Parathyroid adenoma (tissue), 2 donors: ENCODE measurements at regions not wholly inside any gene's neighbourhood (a gene's known extent, or its start where the extent isn't known, plus 50 kb on each side); places are given as distances from the start of the nearest gene placed in this dataset.

ENCODE experiments used
- H2AFZ ChIP-seq: fragments of 300-600 bp; sonication (generic); one replicate; pipeline ENCODE4 v1.7.0; 2017; ENCODE audit warnings: antibody characterized with exemption, mild to moderate bottlenecking
- H3K27ac ChIP-seq: fragments of 300-600 bp; sonication (generic); one replicate; pipeline ENCODE4 v1.7.0; 2017
- H3K27me3 ChIP-seq: fragments of 300-600 bp; sonication (generic); one replicate; pipeline ENCODE4 v1.7.0; 2017; ENCODE audit warnings: low read length; ENCODE audit not compliant: control insufficient read depth, insufficient read depth
- H3K36me3 ChIP-seq: fragments of 300-600 bp; sonication (generic); one replicate; pipeline ENCODE4 v1.7.0; 2017; ENCODE audit warnings: low read length; ENCODE audit not compliant: control insufficient read depth, insufficient read depth
- H3K4me1 ChIP-seq: fragments of 300-600 bp; sonication (generic); one replicate; pipeline ENCODE4 v1.7.0; 2017; ENCODE audit warnings: control low read depth
- H3K4me2 ChIP-seq: fragments of 300-600 bp; sonication (generic); one replicate; pipeline ENCODE4 v1.7.0; 2017; ENCODE audit warnings: low read length
- H3K4me3 ChIP-seq: fragments of 300-600 bp; sonication (generic); one replicate; pipeline ENCODE4 v1.7.0; 2017; ENCODE audit warnings: low read depth, low read length
- H3K79me2 ChIP-seq: fragments of 300-600 bp; sonication (generic); one replicate; pipeline ENCODE4 v1.7.0; 2017; ENCODE audit warnings: control low read depth
- H3K9ac ChIP-seq: fragments of 300-600 bp; sonication (generic); one replicate; pipeline ENCODE4 v1.7.0; 2017; ENCODE audit warnings: mild to moderate bottlenecking
- H3K9me3 ChIP-seq: fragments of 300-600 bp; sonication (generic); one replicate; pipeline ENCODE4 v1.7.0; 2017; ENCODE audit warnings: low read length; ENCODE audit not compliant: control insufficient read depth
- CTCF ChIP-seq: fragments of 300-600 bp; sonication (generic); IDR thresholded peaks from one replicate; pipeline ENCODE4 v1.7.0; 2017; ENCODE audit warnings: antibody characterized with exemption, mild to moderate bottlenecking
- donor health status: primary hyperparathyroidism.

GRCh38 chr2:239704737-239705136 is 303.9 kb upstream of the HDAC4 start:
- no peak for TF ChIP-seq CTCF
- H3K27ac ChIP-seq: no peak overlapping the region

GRCh38 chr2:239703834-239704233 is 303.0 kb upstream of the HDAC4 start:
- H3K4me3 ChIP-seq: no peak overlapping the region
- no peaks in the 10 kb centered on the region for H3K9me3 ChIP-seq
- no peaks in the 10 kb centered on the region for H3K4me1 ChIP-seq
- no peak overlapping the region for H2AFZ ChIP-seq
- H3K36me3 ChIP-seq: no peaks in the 10 kb centered on the region
- H3K4me2 ChIP-seq: no peak overlapping the region
- H3K27me3 ChIP-seq: no peaks in the 10 kb centered on the region
- TF ChIP-seq CTCF: no peak
- no peak overlapping the region for H3K27ac ChIP-seq
- H3K9ac ChIP-seq: no peak overlapping the region
- no peaks in the 10 kb centered on the region for H3K79me2 ChIP-seq

More at GRCh38 chr2:239704737-239705136, 303.9 kb upstream of the HDAC4 start:
- Histone ChIP-seq H3K79me2 (no peaks in the 10 kb centered on the region), H3K9ac (no peak overlapping the region), H2AFZ (no peak overlapping the region), H3K4me3 (no peak overlapping the region), H3K4me1 (no peaks in the 10 kb centered on the region), H3K36me3 (no peaks in the 10 kb centered on the region), H3K27me3 (no peaks in the 10 kb centered on the region), H3K4me2 (no peak overlapping the region), H3K9me3 (no peaks in the 10 kb centered on the region)

GRCh38 chr2:239700686-239701345 is 300.0 kb upstream of the HDAC4 start:
- Histone ChIP-seq H3K79me2 (no peaks in the 10 kb centered on the region), H3K4me2 (no peak overlapping the region), H3K27ac (no peak overlapping the region), H3K36me3 (no peaks in the 10 kb centered on the region), H3K9ac (no peak overlapping the region), H2AFZ (no peak overlapping the region), H3K4me3 (no peak overlapping the region), H3K27me3 (no peaks in the 10 kb centered on the region), H3K4me1 (no peaks in the 10 kb centered on the region), H3K9me3 (no peaks in the 10 kb centered on the region)
- no peak for TF ChIP-seq CTCF

DNA sequence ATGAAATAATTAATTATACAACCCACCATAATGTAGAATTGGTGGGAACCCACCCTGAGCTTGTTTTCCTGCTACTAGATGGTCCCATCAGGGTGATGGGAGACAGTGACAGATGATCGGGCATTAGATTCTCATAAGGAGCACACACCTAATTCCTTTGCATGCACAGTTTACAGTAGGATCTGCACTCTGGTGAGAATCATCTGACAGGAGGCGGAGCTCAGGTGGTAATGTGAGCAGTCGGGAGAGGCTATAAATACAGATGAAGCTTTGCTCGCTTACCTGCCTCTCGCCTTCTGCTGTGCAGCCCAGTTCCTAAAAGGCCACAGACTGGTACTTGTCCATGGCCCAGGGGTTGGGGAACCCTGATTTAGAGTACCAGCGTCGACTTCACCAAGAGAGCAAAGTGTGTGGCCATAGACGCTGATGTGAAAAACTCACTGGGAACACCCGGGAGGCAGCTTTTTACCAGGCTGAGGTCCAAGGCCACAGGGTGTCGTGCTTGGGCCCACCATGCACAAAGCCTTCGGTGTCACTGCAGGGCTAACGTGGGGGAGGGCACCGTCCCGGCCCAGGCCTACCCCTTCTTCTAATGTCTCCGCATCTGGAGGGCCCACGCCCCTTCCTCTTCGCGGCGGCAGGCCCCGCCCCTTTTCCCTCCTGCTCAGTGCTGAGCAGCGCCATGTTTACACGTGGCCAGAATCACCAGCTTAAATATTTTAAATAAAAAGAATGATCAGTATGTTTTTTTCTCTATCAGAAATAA is 296.8 kb upstream of the HDAC4 start:
- Histone ChIP-seq H3K4me3 (no peak overlapping the region), H3K9ac (no peak overlapping the region), H3K27me3 (no peaks in the 10 kb centered on the region), H3K4me1 (no peaks in the 10 kb centered on the region), H3K4me2 (no peak overlapping the region), H3K9me3 (no peaks in the 10 kb centered on the region), H3K79me2 (no peaks in the 10 kb centered on the region), H3K27ac (no peak overlapping the region), H3K36me3 (no peaks in the 10 kb centered on the region), H2AFZ (no peak overlapping the region)
- TF ChIP-seq CTCF: no peak
